Ovary (tissue), 3 donors: ENCODE measurements at regions not wholly inside any gene's neighbourhood (a gene's known extent, or its start where the extent isn't known, plus 50 kb on each side); places are given as distances from the start of the nearest gene placed in this dataset.

Experiments
- CTCF ChIP-seq, 3 donors: fragments of 450-650 bp in 2 of 3; fragments of 200-600 bp in 1 of 3; IDR thresholded peaks; one replicate each; pipeline versions ENCODE4 v1.5.1 to v1.8.0; 2016 to 2022; ENCODE audit warnings: antibody characterized with exemption in 3 of 3, mild to moderate bottlenecking in 1 of 3
- EP300 ChIP-seq: sonication (generic); formaldehyde crosslinking; IDR thresholded peaks from one replicate; pipeline ENCODE4 v1.6.1; 2017; ENCODE audit warnings: antibody characterized with exemption
- POLR2A ChIP-seq: fragments of 450-650 bp; IDR thresholded peaks from one replicate; pipeline ENCODE4 v1.6.1; 2017; ENCODE audit warnings: antibody characterized with exemption, mild to moderate bottlenecking, moderate library complexity
- donor health status: DM: no; HTN: no; CAD: no.

- TF ChIP-seq CTCF (IDR thresholded peaks at IDR 0.05) (no peak), POLR2A (no peak), EP300 (no peak)
Measured at GRCh38 chr5:88390481-88390880, 121.8 kb upstream of the TMEM161B start.
